Gastrocnemius medialis (tissue), 4 donors: ENCODE measurements at regions not wholly inside any gene's neighbourhood (a gene's known extent, or its start where the extent isn't known, plus 50 kb on each side); places are given as distances from the start of the nearest gene placed in this dataset.

Source experiments
- ATAC-seq, 2 donors: fragments of 150-250 bp; one replicate each; pipeline ENCODE4 v1.9.1; 2016
- DNase-seq, 2 donors: peaks; one replicate each; pipeline ENCODE4 v3.0.0-alpha.2; 2019
- H3K27ac ChIP-seq, 4 donors: fragments of 200-600 bp; sonication (generic); 1 replicate in 1 of 4; 2 replicates in 3 of 4; pipeline ENCODE4 v1.5.1; 2016 to 2018; ENCODE audit warnings: mild to moderate bottlenecking in 2 of 4, moderate library complexity in 1 of 4
- H3K27me3 ChIP-seq, 3 donors: fragments of 200-600 bp; sonication (generic) in 2 of 3; 1 replicate in 1 of 3; 2 replicates in 2 of 3; pipeline versions ENCODE4 v1.5.1 to v1.6.0; 2016 to 2019; ENCODE audit warnings: mild to moderate bottlenecking in 1 of 3, moderate library complexity in 1 of 3
- H3K36me3 ChIP-seq, 2 donors: fragments of 200-600 bp; sonication (generic) in 1 of 2; one replicate each; pipeline ENCODE4 v1.5.1; 2017 to 2018
- H3K4me1 ChIP-seq, 2 donors: fragments of 200-600 bp; sonication (generic) in 1 of 2; one replicate each; pipeline ENCODE4 v1.5.1; 2016 to 2017; ENCODE audit warnings: mild to moderate bottlenecking in 2 of 2
- H3K4me3 ChIP-seq, 4 donors: fragments of 200-600 bp; sonication (generic) in 3 of 4; 1 replicate in 1 of 4; 2 replicates in 3 of 4; pipeline ENCODE4 v1.5.1; 2016 to 2019; ENCODE audit warnings: mild to moderate bottlenecking in 2 of 4
- H3K9me3 ChIP-seq, 3 donors: fragments of 200-600 bp; sonication (generic) in 2 of 3; 1 replicate in 1 of 3; 2 replicates in 2 of 3; pipeline ENCODE4 v1.5.1; 2016 to 2019
- CTCF ChIP-seq, 5 experiments: fragments of 450-650 bp in 3 of 5; fragments of 200-600 bp in 2 of 5; sonication (generic) in 2 of 5; IDR thresholded peaks in 4 of 5; conservative IDR thresholded peaks in 1 of 5; 1 replicate in 4 of 5; 2 replicates in 1 of 5; pipeline ENCODE4 v1.5.1; 2016 to 2019; ENCODE audit warnings: antibody characterized with exemption in 5 of 5, mild to moderate bottlenecking in 3 of 5, moderate library complexity in 3 of 5
- POLR2A ChIP-seq, 2 donors: fragments of 450-650 bp; IDR thresholded peaks; one replicate each; pipeline ENCODE4 v1.6.1; 2017; ENCODE audit warnings: antibody characterized with exemption in 2 of 2, mild to moderate bottlenecking in 2 of 2, moderate library complexity in 2 of 2
- in situ Hi-C, 4 donors: fragments of 200-750 bp; cut with MboI; loops; one replicate each; pipeline versions ENCODE4 v1.15.0 to v1.8.0; 2017; ENCODE audit warnings: low sequenced_read_pairs in 4 of 4
- intact Hi-C: fragments of 100-400 bp; cut with DNase I; formaldehyde crosslinking; loops from one replicate; pipeline ENCODE4 v1.15.1; 2023; ENCODE audit warnings: low total_unique reads

DNA sequence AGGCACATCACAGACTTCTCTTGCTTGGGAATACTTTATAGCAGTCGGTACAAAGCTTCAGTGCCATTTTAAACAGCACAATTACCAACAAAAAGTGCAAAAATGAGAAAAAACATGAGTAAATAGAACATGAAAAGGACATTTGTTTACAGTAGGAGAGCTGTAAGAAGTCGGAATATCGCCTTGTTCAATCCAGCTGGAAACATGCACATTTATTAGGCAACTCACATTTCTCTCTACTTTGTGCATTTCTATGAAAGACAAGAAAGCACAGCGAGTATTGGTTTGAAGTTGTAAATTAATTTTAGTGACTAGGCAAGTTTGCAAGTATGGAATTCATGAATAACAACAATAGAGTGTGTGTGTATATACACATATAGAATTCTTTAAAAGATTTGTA is 484.7 kb downstream of the DACH1 start:
- DNase-seq (no peak), ATAC-seq (no peak)
- no peaks in the 10 kb centered on the region for H3K9me3 ChIP-seq
- TF ChIP-seq CTCF (IDR thresholded peaks at IDR 0.05 in 4 of 5, conservative IDR thresholded peaks at IDR 0.05 in 1 of 5) (no peak), POLR2A (IDR thresholded peaks at IDR 0.05) (no peak)
- no peak overlapping the region for H3K4me3 ChIP-seq
- no peak overlapping the region for H3K27ac ChIP-seq
- intact Hi-C loops (no loop called here), in situ Hi-C loops (no loop called here)
- no peaks in the 10 kb centered on the region for H3K4me1 ChIP-seq
- no peaks in the 10 kb centered on the region for H3K27me3 ChIP-seq
- H3K36me3 ChIP-seq: no peaks in the 10 kb centered on the region

DNA sequence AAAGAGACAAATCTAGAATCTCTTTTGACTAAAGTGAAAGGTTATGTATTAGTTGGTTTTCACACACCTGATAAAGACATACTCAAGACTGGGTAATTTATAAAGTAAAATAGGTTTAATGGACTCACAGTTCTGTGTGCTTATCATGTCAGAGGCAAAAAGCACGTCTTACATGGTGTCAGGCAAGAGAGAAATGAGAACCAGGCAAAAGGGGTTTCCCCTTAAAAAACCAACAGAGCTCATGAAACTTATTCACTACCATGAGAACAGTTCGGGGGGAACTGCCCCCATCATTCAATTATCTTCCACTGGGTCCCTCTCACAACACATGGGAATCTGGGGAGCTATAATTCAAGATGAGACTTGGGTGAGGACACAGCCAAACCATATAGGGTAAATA is 486.8 kb downstream of the DACH1 start:
- in situ Hi-C loops: no loop called here
- Histone ChIP-seq H3K27ac (peak overlapping the region in 2 of 4 donors; percentile 52 to 60), H3K4me3 (no peak overlapping the region), H3K9me3 (no peaks in the 10 kb centered on the region), H3K27me3 (no peaks in the 10 kb centered on the region), H3K4me1 (no peaks in the 10 kb centered on the region), H3K36me3 (no peaks in the 10 kb centered on the region)
- no peak for TF ChIP-seq POLR2A (IDR thresholded peaks at IDR 0.05)
- no peak for TF ChIP-seq CTCF (IDR thresholded peaks at IDR 0.05 in 4 of 5, conservative IDR thresholded peaks at IDR 0.05 in 1 of 5)
- no peak for DNase-seq
- intact Hi-C loops: no loop called here
- ATAC-seq: no peak

GRCh38 chr13:71378961-71379905 is 487.8 kb downstream of the DACH1 start:
- Histone ChIP-seq H3K27me3 (no peaks in the 10 kb centered on the region), H3K4me1 (no peaks in the 10 kb centered on the region), H3K36me3 (no peaks in the 10 kb centered on the region), H3K9me3 (no peaks in the 10 kb centered on the region), H3K4me3 (peak overlapping the region; percentile 2 to 33 (median 16)), H3K27ac (peak overlapping the region; percentile 18 to 60 (median 44))
- intact Hi-C loops: no loop called here
- DNase-seq: no peak
- in situ Hi-C loops: no loop called here
- TF ChIP-seq CTCF (IDR thresholded peaks at IDR 0.05 in 4 of 5, conservative IDR thresholded peaks at IDR 0.05 in 1 of 5): no peak
- TF ChIP-seq POLR2A (IDR thresholded peaks at IDR 0.05): no peak
- ATAC-seq: no peak

GRCh38 chr13:71374471-71375049 is 492.4 kb downstream of the DACH1 start:
- Histone ChIP-seq H3K4me3 (no peak overlapping the region), H3K4me1 (no peaks in the 10 kb centered on the region), H3K27me3 (no peaks in the 10 kb centered on the region), H3K27ac (no peak overlapping the region), H3K9me3 (no peaks in the 10 kb centered on the region), H3K36me3 (no peaks in the 10 kb centered on the region)
- TF ChIP-seq CTCF (IDR thresholded peaks at IDR 0.05 in 4 of 5, conservative IDR thresholded peaks at IDR 0.05 in 1 of 5) (no peak), POLR2A (IDR thresholded peaks at IDR 0.05) (no peak)
- intact Hi-C loops: no loop called here
- no peak for DNase-seq
- in situ Hi-C loops: no loop called here
- ATAC-seq: no peak
